GM21529 (cell line): ENCODE measurements at regions not wholly inside any gene's neighbourhood (a gene's known extent, or its start where the extent isn't known, plus 50 kb on each side); places are given as distances from the start of the nearest gene placed in this dataset.
"Not testable (repeated sequence)": the region's sequence is repeated elsewhere in the genome, so short reads cannot be mapped to it uniquely, and the experiment has no call there.

Experiments
- ATAC-seq: cut with Tn5 transposase; IDR thresholded peaks from one replicate; pipeline ENCODE4 v1.9.1; 2021; ENCODE audit not compliant: unreplicated experiment

DNA sequence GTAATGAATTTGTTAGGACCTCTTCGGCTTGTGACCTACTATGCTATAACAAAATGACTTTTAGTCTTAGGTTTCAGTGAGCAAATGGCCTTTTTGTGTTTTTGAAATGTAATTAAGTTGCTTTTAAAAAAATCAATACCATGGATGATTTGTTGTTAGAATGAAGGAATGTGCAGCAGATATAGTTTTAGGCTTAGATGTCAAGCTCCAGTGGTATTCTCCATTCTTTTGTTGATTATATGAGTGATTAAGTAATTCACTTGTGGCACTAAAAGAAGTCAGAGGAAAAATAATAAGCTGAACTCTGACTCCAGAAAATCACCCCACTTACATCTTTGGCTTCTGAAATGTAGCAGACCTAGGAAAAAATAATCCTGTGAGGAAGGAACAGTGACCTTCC lies 474.1 kb upstream of the MIS18BP1 start:
- no peak for ATAC-seq

GRCh38 chr14:45721472-45721871 lies 468.5 kb upstream of the MIS18BP1 start:
- ATAC-seq = no peak

DNA sequence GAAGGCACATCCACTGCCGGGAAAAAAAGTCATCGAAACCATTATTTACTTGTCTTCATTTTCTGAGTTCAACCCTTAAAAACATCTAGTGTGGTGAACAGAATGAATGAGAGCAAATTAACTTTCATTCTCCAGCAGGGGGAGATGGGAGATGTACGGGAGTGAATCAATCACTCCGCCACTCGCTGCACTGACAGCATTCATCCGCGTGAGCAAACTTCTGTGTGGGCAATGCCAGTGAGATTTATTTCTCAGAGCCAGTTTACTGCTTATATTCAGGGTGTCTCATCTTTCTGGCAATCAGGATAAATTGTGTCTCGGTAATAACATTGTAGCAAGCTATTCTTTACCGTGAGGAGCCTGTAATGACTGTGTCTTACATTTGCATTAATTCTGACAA lies 463.6 kb upstream of the MIS18BP1 start:
- ATAC-seq = no peak

- ATAC-seq = no peak
Observed at GRCh38 chr14:45715946-45716345, 462.9 kb upstream of the MIS18BP1 start.

- no peak for ATAC-seq
Observed at GRCh38 chr14:45709541-45709940, 456.5 kb upstream of the MIS18BP1 start.

GRCh38 chr14:45705940-45706534 lies 453.0 kb upstream of the MIS18BP1 start:
- no peak for ATAC-seq

DNA sequence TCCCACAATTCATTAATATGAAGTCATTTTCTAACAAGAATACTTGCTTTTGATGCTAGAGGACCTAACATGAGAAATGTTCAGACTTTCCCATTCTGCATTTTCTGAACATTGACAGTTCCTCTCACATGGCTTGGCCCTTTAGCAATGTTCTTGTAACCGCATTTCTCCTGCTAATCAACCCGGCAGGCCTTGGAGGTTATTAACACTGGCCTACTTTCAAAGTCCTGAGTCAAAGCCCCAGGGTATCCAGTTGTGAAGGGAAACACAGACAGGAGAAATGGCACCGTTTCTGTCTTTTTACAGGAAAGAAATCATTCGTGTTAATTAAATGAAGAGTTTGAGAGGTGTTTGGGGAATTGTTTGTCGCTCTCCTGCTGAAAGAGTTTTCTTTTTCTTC lies 446.5 kb upstream of the MIS18BP1 start:
- ATAC-seq = no peak

- no peak for ATAC-seq
Observed at GRCh38 chr14:45698462-45699134, 445.6 kb upstream of the MIS18BP1 start.

DNA sequence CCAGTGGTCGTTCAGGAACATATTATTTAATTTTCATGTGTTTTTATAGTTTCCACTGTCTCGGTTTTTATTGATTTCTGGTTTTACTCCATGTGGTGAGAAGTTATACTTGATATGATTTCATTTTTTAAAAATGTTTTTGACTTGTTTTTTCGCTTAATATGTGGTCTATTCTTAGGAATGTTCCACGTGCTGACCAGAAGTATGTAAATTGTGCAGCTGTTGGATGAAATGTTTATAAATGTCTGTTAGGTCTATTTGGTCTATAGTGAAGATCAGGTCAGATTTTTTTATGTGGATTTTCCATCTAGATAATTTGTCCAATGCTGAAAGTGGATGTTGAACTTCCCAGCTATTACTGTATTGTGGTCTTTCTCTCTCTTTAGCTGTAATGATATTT lies 433.8 kb upstream of the MIS18BP1 start:
- no peak for ATAC-seq

DNA sequence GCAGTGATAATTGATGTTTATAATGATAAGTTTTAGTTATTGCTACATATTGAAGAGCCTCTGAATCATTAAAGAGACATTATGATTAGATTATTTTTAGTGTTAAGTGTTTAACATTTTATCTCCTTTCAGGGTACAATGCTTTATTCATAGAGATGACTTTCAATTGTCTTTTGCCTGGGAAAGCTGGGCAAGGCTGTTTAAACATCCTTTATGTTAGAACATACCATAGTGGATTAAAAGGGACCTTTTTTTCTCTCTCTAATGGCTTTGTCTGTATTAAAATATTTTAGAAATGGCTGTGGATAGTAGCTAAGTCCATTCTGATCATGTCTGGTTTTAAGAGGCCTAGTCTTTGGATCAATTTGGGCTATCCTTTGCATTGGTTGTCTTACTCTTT lies 427.5 kb upstream of the MIS18BP1 start:
- no peak for ATAC-seq

DNA sequence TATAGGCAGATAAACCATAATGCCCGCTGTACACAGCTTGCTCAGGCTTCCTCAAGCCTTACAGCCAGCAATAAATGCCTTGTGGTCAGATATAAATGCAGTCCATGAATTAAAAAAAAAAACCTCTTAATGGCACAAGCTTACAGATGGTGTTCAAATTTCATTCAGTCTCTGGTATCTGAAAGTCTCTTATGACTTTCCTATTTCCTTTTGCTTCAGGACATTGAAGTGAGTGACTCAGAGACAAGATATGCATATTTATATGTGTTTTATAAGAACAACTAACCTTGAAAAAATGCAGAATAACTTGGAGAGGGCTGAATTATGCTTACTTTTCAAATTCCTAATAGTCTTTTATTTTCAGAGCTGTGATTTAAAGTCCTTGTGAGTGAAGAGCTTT lies 426.9 kb upstream of the MIS18BP1 start:
- ATAC-seq = no peak

DNA sequence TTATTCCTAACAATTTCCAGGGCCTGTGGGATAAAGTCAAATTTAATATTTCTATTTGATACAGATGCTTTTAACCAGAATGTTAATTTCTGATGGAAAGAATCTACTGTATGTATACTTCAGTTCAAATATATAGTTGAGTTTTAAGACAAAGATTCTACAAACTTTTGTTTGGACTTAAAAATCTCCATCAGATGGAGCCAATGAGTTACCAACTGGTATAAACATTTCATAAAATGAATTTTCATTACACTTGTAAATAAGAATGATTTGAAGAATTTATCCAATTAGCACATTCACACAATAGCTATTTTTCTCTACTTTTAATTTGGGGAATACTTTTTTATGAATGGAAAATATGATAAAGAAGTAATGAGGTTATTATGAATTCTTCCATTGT lies 425.2 kb upstream of the MIS18BP1 start:
- ATAC-seq = no peak

DNA sequence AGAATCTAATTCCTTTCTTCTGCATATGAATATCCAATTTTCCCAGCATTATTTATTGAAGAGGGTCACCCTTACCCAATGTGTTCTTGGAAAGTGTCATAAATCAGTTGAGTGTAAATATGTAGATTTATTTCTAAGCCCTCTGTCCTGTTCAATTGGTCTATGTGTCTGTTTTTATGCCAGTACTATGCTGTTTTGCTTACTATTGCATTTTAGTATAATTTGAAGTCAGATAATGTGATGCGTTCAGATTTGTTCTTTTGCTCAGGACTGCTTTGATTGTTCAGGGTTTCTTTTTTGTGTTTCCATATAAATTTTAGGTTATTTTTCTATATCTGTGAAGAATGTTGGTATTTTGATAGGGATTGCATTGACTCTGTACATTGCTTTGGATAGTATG lies 420.4 kb upstream of the MIS18BP1 start:
- no peak for ATAC-seq

DNA sequence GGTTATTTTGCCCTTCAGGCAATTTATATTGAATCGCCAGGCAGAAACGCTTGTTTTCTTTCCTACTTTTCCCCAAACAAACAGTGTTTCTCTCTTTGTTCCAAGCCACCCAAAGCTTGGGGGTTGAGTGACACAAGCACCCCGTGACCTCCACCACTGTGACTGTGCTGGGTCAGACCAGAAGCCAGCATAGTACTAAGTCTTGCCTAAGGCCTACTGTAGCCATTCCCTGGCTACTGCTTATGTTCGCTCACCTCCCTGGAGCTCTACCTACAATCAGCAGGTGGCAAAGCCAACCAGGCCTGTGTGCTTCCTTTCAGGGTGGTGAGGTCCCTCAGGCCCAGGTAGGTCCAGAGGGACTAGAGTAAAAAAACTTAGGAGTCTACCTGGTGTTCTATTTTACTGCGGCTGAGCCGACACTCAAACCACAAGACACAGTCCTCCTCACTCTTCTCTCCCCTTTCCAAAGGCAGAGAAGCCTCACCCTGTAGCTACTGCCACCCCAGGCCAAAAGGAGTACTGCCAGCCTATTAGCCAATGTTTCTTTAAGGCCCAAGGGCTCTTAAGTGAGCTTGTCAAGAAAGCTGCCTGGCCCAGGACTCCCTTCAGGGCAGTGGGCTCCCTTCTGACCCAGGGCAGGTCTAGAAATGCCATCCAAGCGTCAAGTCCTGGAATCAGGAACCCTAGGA lies 411.8 kb upstream of the MIS18BP1 start:
- ATAC-seq = no peak

GRCh38 chr14:45658917-45659299 lies 405.9 kb upstream of the MIS18BP1 start:
- ATAC-seq = no peak

- ATAC-seq = no peak
Observed at GRCh38 chr14:45658226-45658916, 405.4 kb upstream of the MIS18BP1 start.

GRCh38 chr14:45651890-45652289 lies 398.9 kb upstream of the MIS18BP1 start:
- no peak for ATAC-seq

- ATAC-seq = no peak
Observed at GRCh38 chr14:45650754-45651153, 397.8 kb upstream of the MIS18BP1 start.

DNA sequence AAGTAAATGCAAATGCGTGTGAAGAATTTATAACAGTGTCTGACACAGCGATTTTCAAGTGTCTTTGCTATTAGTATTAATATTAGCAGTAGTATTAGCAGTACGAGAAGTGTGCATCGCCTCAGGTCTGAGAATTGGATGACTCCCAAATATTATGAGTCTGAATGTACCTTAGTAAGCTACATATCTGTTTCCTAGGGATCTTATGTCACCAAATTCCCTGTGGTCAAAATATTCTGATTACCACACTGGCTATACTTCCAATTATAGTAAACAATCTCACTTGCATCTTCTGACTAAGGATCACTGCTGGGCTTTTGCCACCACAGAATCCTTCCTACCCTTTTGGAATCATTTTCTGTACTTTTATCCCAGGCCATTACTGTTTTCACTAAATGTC lies 396.0 kb upstream of the MIS18BP1 start:
- ATAC-seq = no peak

- ATAC-seq = no peak
Observed at GRCh38 chr14:45641541-45641940, 388.5 kb upstream of the MIS18BP1 start.

- not testable (repeated sequence) for ATAC-seq
Observed at GRCh38 chr14:45634651-45635441, 381.8 kb upstream of the MIS18BP1 start.
